Effector memory CD4-positive, alpha-beta T cell (primary cell): ENCODE measurements at regions not wholly inside any gene's neighbourhood (a gene's known extent, or its start where the extent isn't known, plus 50 kb on each side); places are given as distances from the start of the nearest gene placed in this dataset.

ENCODE experiments used
- DNase-seq, 3 donors: peaks; one replicate each; pipeline ENCODE4 v3.0.0-alpha.2; 2020
- H3K27ac ChIP-seq: 2 replicates; pipeline ENCODE4 v1.7.0; 2013; ENCODE audit warnings: mild to moderate bottlenecking, low read length, moderate library complexity; ENCODE audit not compliant: insufficient read depth, poor library complexity, severe bottlenecking
- H3K27me3 ChIP-seq: replicated peaks from 2 replicates; pipeline ENCODE4 v1.7.0; 2013; ENCODE audit warnings: mild to moderate bottlenecking, low read length; ENCODE audit not compliant: insufficient read depth, control insufficient read depth, poor library complexity, severe bottlenecking
- H3K36me3 ChIP-seq: 2 replicates; pipeline ENCODE4 v1.7.0; 2013; ENCODE audit warnings: mild to moderate bottlenecking, low read length, moderate library complexity; ENCODE audit not compliant: control insufficient read depth, insufficient read depth
- H3K4me1 ChIP-seq: 2 replicates; pipeline ENCODE4 v1.7.0; 2013; ENCODE audit warnings: low read length, mild to moderate bottlenecking; ENCODE audit not compliant: control insufficient read depth, insufficient read depth, poor library complexity, severe bottlenecking
- H3K4me3 ChIP-seq: 2 replicates; pipeline ENCODE4 v1.7.0; 2013; ENCODE audit warnings: low read length, low read depth, mild to moderate bottlenecking; ENCODE audit not compliant: insufficient read depth, poor library complexity, severe bottlenecking
- H3K9me3 ChIP-seq: 2 replicates; pipeline ENCODE4 v1.7.0; 2013; ENCODE audit warnings: mild to moderate bottlenecking, low read length, moderate library complexity; ENCODE audit not compliant: control insufficient read depth

DNA sequence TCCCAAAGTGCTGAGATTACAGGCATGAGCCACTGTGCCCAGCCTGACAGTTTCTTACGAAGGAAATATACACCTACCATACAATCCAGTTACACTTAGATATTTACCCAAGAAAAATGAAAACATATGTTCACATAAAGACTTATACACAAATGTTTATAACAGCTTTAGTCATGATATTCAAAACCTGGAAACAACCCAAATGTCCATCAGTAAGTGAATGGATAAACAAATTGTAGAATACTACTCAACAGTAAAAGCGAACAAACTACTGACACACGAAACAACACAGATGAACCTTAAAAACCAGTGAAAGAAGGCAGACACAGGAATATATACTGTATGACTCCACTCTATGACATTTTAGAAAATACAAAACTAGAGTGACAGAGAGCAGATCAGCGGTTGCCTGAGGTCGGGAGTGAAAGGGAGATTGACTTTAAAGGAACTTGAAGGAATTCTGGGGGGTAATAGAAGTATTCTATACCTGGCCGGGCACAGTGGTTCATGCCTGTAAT lies 83.6 kb downstream of the SPRING1 start:
- no peak for DNase-seq
- H3K9me3 ChIP-seq: no peaks in the 10 kb centered on the region

DNA sequence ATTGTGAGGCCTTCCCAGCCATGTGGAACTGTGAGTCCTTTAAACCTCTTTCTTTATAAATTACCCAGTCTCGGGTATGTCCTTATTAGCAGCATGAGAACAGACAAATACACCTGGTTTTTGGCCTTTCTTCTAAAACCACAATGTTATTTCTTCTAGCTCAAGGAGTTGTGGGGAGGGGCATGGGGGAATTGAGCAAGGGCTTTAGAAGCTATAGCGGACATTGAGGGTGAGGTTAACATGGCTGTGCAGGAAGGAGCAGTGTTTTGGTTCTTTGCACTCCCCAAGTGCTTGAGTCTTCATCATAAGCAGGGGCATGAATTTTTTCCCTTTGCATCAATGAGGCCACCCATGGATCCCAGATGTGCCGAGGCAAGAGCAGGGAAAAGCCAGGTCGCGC lies 86.8 kb downstream of the SPRING1 start:
- Histone ChIP-seq H3K4me3 (no peak overlapping the region), H3K27me3 (no peaks in the 10 kb centered on the region), H3K9me3 (no peaks in the 10 kb centered on the region), H3K4me1 (no peaks in the 10 kb centered on the region), H3K27ac (no peak overlapping the region), H3K36me3 (no peaks in the 10 kb centered on the region)
- DNase-seq: no peak

More for the DNA sequence above, 83.6 kb downstream of the SPRING1 start:
- H3K4me3 ChIP-seq: no peak overlapping the region
- H3K4me1 ChIP-seq: no peaks in the 10 kb centered on the region
- no peaks in the 10 kb centered on the region for H3K36me3 ChIP-seq
- no peak overlapping the region for H3K27ac ChIP-seq
- H3K27me3 ChIP-seq: no peaks in the 10 kb centered on the region

DNA sequence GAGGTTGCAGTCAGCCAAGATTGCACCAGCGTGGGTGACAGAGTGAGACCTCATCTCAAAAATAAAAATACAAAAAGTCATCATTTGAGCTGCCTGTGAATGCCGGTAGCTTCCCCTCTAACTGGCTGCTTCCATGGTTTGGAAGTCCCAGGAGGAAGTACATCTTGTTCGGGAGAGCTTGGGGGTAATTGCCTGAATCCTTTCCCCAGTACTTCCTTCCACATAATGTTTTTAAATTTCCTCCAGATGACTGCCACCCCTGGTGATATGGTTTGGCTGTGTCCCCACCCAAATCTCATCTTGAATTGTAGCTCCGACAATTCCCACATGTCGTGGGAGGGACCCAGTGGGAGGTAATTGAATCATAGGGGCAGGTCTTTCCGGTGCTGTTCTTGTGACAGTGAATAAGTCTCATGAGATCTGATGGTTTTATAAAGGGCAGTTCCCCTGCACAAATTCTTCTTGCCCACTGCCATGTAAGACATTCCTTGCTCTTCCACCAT lies 87.2 kb downstream of the SPRING1 start:
- no peak for DNase-seq
- no peaks in the 10 kb centered on the region for H3K36me3 ChIP-seq
- H3K27me3 ChIP-seq: no peaks in the 10 kb centered on the region
- no peak overlapping the region for H3K27ac ChIP-seq
- no peaks in the 10 kb centered on the region for H3K9me3 ChIP-seq
- H3K4me3 ChIP-seq: no peak overlapping the region
- no peaks in the 10 kb centered on the region for H3K4me1 ChIP-seq

DNA sequence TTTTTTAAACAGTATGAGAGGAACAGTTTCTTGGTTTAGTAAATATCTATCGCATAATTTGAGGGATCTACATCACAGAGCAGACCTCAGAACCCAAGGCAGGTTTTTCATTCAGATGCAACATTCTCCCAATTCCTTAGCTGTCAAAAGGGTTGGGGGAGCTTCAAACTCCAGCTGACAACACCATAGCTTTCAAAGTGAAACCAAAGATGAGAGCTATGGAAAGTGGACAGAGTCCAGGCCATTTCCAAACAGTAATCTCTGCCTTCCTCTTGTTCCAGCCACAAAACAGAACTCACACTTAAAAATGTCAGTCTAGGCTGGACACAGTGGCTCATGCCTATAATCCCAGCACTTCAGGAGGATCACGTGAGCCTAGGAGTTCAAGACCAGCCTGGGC lies 87.8 kb downstream of the SPRING1 start:
- no peak for DNase-seq
- Histone ChIP-seq H3K36me3 (no peaks in the 10 kb centered on the region), H3K4me1 (no peaks in the 10 kb centered on the region), H3K9me3 (no peaks in the 10 kb centered on the region), H3K27me3 (no peaks in the 10 kb centered on the region), H3K4me3 (no peak overlapping the region), H3K27ac (no peak overlapping the region)

DNA sequence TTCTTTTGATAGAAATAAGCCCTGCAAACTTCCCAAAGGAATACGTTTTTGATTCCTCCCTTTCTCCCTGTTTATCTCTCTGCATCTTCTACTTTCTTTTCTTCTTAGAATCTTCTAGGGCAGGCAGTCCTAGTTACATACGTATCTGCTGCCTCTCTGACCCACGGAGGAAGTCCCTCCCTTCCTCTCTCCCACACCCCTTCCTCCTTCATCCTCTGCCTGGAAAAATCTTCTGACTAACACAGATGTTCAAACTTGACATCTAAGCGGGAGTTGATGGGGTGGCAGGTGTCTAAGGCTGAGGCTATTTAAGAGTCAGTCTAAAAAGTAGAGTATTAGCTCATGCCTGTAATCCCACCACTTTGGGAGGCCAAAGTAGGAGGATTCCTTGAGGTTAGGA lies 88.6 kb downstream of the MAP1LC3B2 start:
- Histone ChIP-seq H3K36me3 (no peaks in the 10 kb centered on the region), H3K4me3 (no peak overlapping the region), H3K27ac (no peak overlapping the region), H3K4me1 (no peaks in the 10 kb centered on the region), H3K27me3 (no peaks in the 10 kb centered on the region), H3K9me3 (no peaks in the 10 kb centered on the region)
- no peak for DNase-seq

DNA sequence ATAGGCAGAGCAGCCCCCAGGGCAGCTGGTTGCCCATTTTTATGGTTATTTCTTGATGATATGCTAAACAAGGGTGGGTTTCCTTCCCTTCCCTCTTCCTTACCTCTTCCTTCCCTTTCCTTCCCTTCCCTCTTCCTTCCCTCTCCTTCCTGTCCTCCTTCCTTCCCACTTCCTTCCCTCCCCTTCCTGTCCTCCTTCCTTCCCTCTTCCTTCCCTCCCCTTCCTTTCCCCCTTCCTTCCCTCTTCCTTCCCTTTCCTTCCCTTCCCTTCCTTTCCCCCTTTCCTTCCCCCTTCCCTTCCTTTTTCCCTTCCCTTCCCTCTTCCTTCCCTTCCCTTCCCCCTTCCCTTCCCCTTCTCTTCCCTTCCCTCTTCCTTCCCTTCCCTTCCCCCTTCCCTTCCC lies 87.7 kb downstream of the MAP1LC3B2 start:
- Histone ChIP-seq H3K4me3 (no peak overlapping the region), H3K27ac (no peak overlapping the region), H3K4me1 (no peaks in the 10 kb centered on the region), H3K9me3 (no peaks in the 10 kb centered on the region), H3K36me3 (no peaks in the 10 kb centered on the region), H3K27me3 (no peaks in the 10 kb centered on the region)
- DNase-seq: no peak

DNA sequence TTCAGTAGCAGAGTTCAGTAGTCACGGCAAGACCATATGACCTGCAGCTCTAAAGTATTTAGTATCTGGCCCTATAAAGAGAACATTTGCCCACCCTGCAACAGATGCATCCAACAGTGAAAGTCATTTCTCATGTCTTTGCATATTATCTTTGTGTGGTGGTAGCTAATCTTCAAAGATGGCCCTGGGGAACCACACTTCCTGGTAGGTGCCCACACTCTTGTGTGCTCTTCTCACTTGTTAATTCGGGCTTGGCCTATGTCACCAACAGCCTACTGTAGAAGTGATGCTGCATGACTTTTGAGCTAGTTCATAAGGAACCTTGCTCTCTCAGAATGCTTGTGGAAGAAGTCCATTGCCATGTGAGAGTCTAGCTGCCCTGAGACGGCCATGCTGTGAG lies 85.6 kb downstream of the MAP1LC3B2 start:
- Histone ChIP-seq H3K27me3 (no peaks in the 10 kb centered on the region), H3K27ac (no peak overlapping the region), H3K36me3 (no peaks in the 10 kb centered on the region), H3K9me3 (no peaks in the 10 kb centered on the region), H3K4me3 (no peak overlapping the region), H3K4me1 (no peaks in the 10 kb centered on the region)
- DNase-seq: no peak

DNA sequence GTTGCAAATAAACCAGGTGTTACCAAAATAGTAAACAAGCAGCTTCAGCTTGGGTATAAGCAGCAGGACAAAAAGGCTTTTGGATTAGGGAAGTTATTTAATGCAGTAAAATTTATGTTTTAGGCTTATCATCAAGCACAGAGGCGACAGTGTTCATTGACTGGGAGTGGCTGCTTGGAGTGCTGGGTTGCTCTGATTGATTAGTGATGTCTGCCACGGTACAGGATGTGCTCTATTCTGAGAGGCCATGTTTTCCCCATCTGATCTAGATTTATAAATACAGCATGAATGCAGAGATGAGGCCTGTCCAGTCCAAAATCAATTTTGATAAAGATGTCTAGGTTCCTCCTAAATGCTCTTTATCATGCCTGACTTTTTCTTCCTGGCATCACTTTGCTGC lies 83.5 kb downstream of the MAP1LC3B2 start:
- no peak for DNase-seq
- Histone ChIP-seq H3K27me3 (no peaks in the 10 kb centered on the region), H3K27ac (no peak overlapping the region), H3K9me3 (no peaks in the 10 kb centered on the region), H3K36me3 (no peaks in the 10 kb centered on the region), H3K4me3 (no peak overlapping the region), H3K4me1 (no peaks in the 10 kb centered on the region)

DNA sequence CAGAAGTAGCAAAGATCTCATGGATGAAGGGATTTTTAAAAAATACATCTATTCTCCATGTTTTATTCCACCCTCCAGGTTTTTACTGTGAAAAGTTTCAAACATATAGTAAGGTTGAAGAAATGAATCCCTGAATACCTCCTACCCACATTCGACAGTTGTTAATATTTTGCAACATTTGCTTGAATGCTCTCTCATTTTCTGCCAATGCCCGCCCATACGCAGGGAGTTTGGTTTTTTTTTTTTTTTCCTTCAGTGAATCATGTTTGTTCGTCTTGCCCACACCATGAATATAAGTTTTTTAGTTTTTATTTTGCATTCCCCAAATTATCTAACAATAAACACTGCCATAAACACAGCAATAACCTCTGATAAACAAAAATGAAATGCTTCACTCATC lies 82.9 kb downstream of the MAP1LC3B2 start:
- Histone ChIP-seq H3K9me3 (no peaks in the 10 kb centered on the region), H3K27ac (no peak overlapping the region), H3K27me3 (no peaks in the 10 kb centered on the region), H3K36me3 (no peaks in the 10 kb centered on the region), H3K4me3 (no peak overlapping the region), H3K4me1 (no peaks in the 10 kb centered on the region)
- DNase-seq: no peak

DNA sequence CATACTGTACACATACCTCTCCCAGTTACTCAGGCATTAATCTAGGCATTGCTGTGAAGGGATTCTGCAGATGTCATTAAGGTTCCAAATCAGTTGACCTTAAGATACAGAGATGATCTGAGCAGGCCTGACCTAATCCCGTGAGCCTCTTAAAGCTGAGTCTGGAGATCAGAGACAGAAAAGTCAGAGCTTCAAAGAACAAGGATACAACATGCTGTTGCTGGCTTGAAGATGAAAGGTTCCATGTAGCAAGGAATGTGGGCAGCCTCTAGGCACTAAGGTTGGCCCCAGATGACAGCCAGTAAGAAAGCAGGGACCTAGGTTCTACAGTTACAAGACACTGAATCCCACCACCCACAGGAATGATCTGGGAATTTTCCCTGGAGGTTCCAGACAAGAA lies 81.1 kb downstream of the MAP1LC3B2 start:
- Histone ChIP-seq H3K27ac (no peak overlapping the region), H3K9me3 (no peaks in the 10 kb centered on the region), H3K4me3 (no peak overlapping the region), H3K36me3 (no peaks in the 10 kb centered on the region), H3K27me3 (no peaks in the 10 kb centered on the region), H3K4me1 (no peaks in the 10 kb centered on the region)
- no peak for DNase-seq
